ENCODE measurements at regions not wholly inside any gene's neighbourhood (a gene's known extent, or its start where the extent isn't known, plus 50 kb on each side); places are given as distances from the start of the nearest gene placed in this dataset.

GRCh38 chrX:112577146-112577545, 102.6 kb downstream of the LHFPL1 start:
- H3K27ac Mint-ChIP-seq (ENCODE audit: unreplicated experiment): no peak overlapping the region

GRCh38 chrX:112571388-112571787, 108.3 kb downstream of the LHFPL1 start:
- DNase-seq (ENCODE audit: extremely low spot score, unreplicated experiment): no peak
- no peak overlapping the region for H3K4me3 Mint-ChIP-seq (ENCODE audit: unreplicated experiment)
- H3K4me1 Mint-ChIP-seq (ENCODE audit: unreplicated experiment): no peaks in the 10 kb centered on the region

More at GRCh38 chrX:112577146-112577545, 102.6 kb downstream of the LHFPL1 start:
- Mint-ChIP-seq H3K27me3 (ENCODE audit: unreplicated experiment) (no peaks in the 10 kb centered on the region), H3K9me3 (ENCODE audit: unreplicated experiment) (peaks cover 10% of the 10 kb centered on the region), H3K36me3 (ENCODE audit: unreplicated experiment) (no peaks in the 10 kb centered on the region), H3K4me1 (ENCODE audit: unreplicated experiment) (no peaks in the 10 kb centered on the region), H3K4me3 (ENCODE audit: unreplicated experiment) (no peak overlapping the region)
- no peak for DNase-seq (ENCODE audit: extremely low spot score, unreplicated experiment)
- no peak for TF ChIP-seq CTCF (IDR thresholded peaks at IDR 0.05)

GRCh38 chrX:112555831-112556230, 123.9 kb downstream of the LHFPL1 start:
- no peak for DNase-seq (ENCODE audit: extremely low spot score, unreplicated experiment)
- Mint-ChIP-seq H3K27me3 (ENCODE audit: unreplicated experiment) (no peaks in the 10 kb centered on the region), H3K4me1 (ENCODE audit: unreplicated experiment) (no peaks in the 10 kb centered on the region), H3K27ac (ENCODE audit: unreplicated experiment) (no peak overlapping the region), H3K36me3 (ENCODE audit: unreplicated experiment) (no peaks in the 10 kb centered on the region), H3K4me3 (ENCODE audit: unreplicated experiment) (no peak overlapping the region), H3K9me3 (ENCODE audit: unreplicated experiment) (peaks cover 3% of the 10 kb centered on the region)
- no peak for TF ChIP-seq CTCF (IDR thresholded peaks at IDR 0.05)

More at GRCh38 chrX:112571388-112571787, 108.3 kb downstream of the LHFPL1 start:
- peaks cover 3% of the 10 kb centered on the region for H3K9me3 Mint-ChIP-seq (ENCODE audit: unreplicated experiment)
- H3K27ac Mint-ChIP-seq (ENCODE audit: unreplicated experiment): no peak overlapping the region
- no peak for TF ChIP-seq CTCF (IDR thresholded peaks at IDR 0.05)
- no peaks in the 10 kb centered on the region for H3K36me3 Mint-ChIP-seq (ENCODE audit: unreplicated experiment)
- H3K27me3 Mint-ChIP-seq (ENCODE audit: unreplicated experiment): no peaks in the 10 kb centered on the region

GRCh38 chrX:112545051-112545450, 134.7 kb downstream of the LHFPL1 start:
- DNase-seq (ENCODE audit: extremely low spot score, unreplicated experiment): no peak
- Mint-ChIP-seq H3K36me3 (ENCODE audit: unreplicated experiment) (no peaks in the 10 kb centered on the region), H3K27ac (ENCODE audit: unreplicated experiment) (no peak overlapping the region), H3K27me3 (ENCODE audit: unreplicated experiment) (no peaks in the 10 kb centered on the region), H3K9me3 (ENCODE audit: unreplicated experiment) (peaks cover 7% of the 10 kb centered on the region), H3K4me1 (ENCODE audit: unreplicated experiment) (no peaks in the 10 kb centered on the region), H3K4me3 (ENCODE audit: unreplicated experiment) (no peak overlapping the region)
- TF ChIP-seq CTCF (IDR thresholded peaks at IDR 0.05): no peak

- H3K36me3 Mint-ChIP-seq (ENCODE audit: unreplicated experiment): no peaks in the 10 kb centered on the region
- H3K9me3 Mint-ChIP-seq (ENCODE audit: unreplicated experiment): peaks cover 3% of the 10 kb centered on the region
- no peak for DNase-seq (ENCODE audit: extremely low spot score, unreplicated experiment)
- H3K27me3 Mint-ChIP-seq (ENCODE audit: unreplicated experiment): no peaks in the 10 kb centered on the region
- TF ChIP-seq CTCF (IDR thresholded peaks at IDR 0.05): no peak
- no peak overlapping the region for H3K4me3 Mint-ChIP-seq (ENCODE audit: unreplicated experiment)
- H3K27ac Mint-ChIP-seq (ENCODE audit: unreplicated experiment): no peak overlapping the region
- H3K4me1 Mint-ChIP-seq (ENCODE audit: unreplicated experiment): no peaks in the 10 kb centered on the region
Measured at GRCh38 chrX:112536544-112536943, 143.2 kb downstream of the LHFPL1 start.
